ENCODE measurements at regions not wholly inside any gene's neighbourhood (a gene's known extent, or its start where the extent isn't known, plus 50 kb on each side); places are given as distances from the start of the nearest gene placed in this dataset.
"Not testable (repeated sequence)": the region's sequence is repeated elsewhere in the genome, so short reads cannot be mapped to it uniquely, and the experiment has no call there.

GRCh38 chr13:68550330-68550729, 1320.2 kb upstream of the PCDH9 start:
- Histone ChIP-seq H3K4ac (ENCODE audit: low read length) (no peak overlapping the region), H4K91ac (ENCODE audit: low read depth, low read length, poor library complexity) (no peak overlapping the region), H3K27me3 (ENCODE audit: control insufficient read depth in 3 of 3, insufficient read depth in 3 of 3, low read depth in 1 of 3, low read length in 3 of 3) (no peaks in the 10 kb centered on the region), H3K23ac (ENCODE audit: low read depth, low read length, poor library complexity) (no peak overlapping the region), H2BK12ac (ENCODE audit: low read length) (no peak overlapping the region), H3K27ac (replicated peaks; ENCODE audit: low read length) (no peak overlapping the region), H3K14ac (ENCODE audit: low read length) (no peak overlapping the region), H3K36me3 (replicated peaks in 1 of 2; ENCODE audit: control insufficient read depth in 2 of 2, insufficient read depth in 2 of 2, low read length in 2 of 2) (no peaks in the 10 kb centered on the region), H3K9me3 (replicated peaks in 1 of 2; ENCODE audit: control insufficient read depth in 2 of 2, insufficient read depth in 1 of 2, low read depth in 1 of 2, low read length in 2 of 2) (peaks cover 0 to 1% of the 10 kb centered on the region in 2 donors), H3K79me1 (ENCODE audit: low read depth, low read length) (no peaks in the 10 kb centered on the region), H3K4me3 (ENCODE audit: low read length in 2 of 2) (no peak overlapping the region), H2BK5ac (ENCODE audit: low read length) (no peak overlapping the region), H2AK5ac (ENCODE audit: low read depth, low read length) (no peak overlapping the region), H2AFZ (ENCODE audit: low read length) (no peak overlapping the region), H3K9ac (ENCODE audit: low read depth, low read length, poor library complexity) (no peak overlapping the region), H3K4me1 (ENCODE audit: control insufficient read depth in 2 of 2, insufficient read depth in 1 of 2, low read depth in 1 of 2, low read length in 2 of 2) (no peaks in the 10 kb centered on the region), H4K8ac (ENCODE audit: low read depth, low read length) (no peak overlapping the region), H3K18ac (ENCODE audit: low read length) (no peak overlapping the region), H2BK15ac (ENCODE audit: low read length) (no peak overlapping the region), H3K4me2 (ENCODE audit: insufficient read depth, low read length, poor library complexity, severe bottlenecking) (no peak overlapping the region), H2BK120ac (ENCODE audit: low read depth, low read length) (no peak overlapping the region)
- no CpG with 5 or more reads among the region's 1 CpG for WGBS, 2 donors (ENCODE audit: extremely low coverage in 2 of 2, insufficient read length in 2 of 2, insufficient replicate concordance in 1 of 2)
- DNase-seq (ENCODE audit: low spot score) = no peak

- H3K36me3 ChIP-seq (replicated peaks in 1 of 2; ENCODE audit: control insufficient read depth in 2 of 2, insufficient read depth in 2 of 2, low read length in 2 of 2) = no peaks in the 10 kb centered on the region
- no CpG with 5 or more reads among the region's 2 CpGs for WGBS, 2 donors (ENCODE audit: extremely low coverage in 2 of 2, insufficient read length in 2 of 2, insufficient replicate concordance in 1 of 2)
Measured at GRCh38 chr13:68540244-68540643, 1310.1 kb upstream of the PCDH9 start.

GRCh38 chr13:68535329-68535728, 1305.2 kb upstream of the PCDH9 start:
- no peak overlapping the region for H2AK5ac ChIP-seq (ENCODE audit: low read depth, low read length)
- H3K9me3 ChIP-seq (replicated peaks in 1 of 2; ENCODE audit: control insufficient read depth in 2 of 2, insufficient read depth in 1 of 2, low read depth in 1 of 2, low read length in 2 of 2) = no peaks in the 10 kb centered on the region
- no peak overlapping the region for H4K91ac ChIP-seq (ENCODE audit: low read depth, low read length, poor library complexity)
- H3K18ac ChIP-seq (ENCODE audit: low read length) = no peak overlapping the region
- H4K8ac ChIP-seq (ENCODE audit: low read depth, low read length) = no peak overlapping the region
- H3K9ac ChIP-seq (ENCODE audit: low read depth, low read length, poor library complexity) = no peak overlapping the region
- H2BK15ac ChIP-seq (ENCODE audit: low read length) = no peak overlapping the region
- H3K27me3 ChIP-seq (ENCODE audit: control insufficient read depth in 3 of 3, insufficient read depth in 3 of 3, low read depth in 1 of 3, low read length in 3 of 3) = no peaks in the 10 kb centered on the region
- H3K36me3 ChIP-seq (replicated peaks in 1 of 2; ENCODE audit: control insufficient read depth in 2 of 2, insufficient read depth in 2 of 2, low read length in 2 of 2) = no peaks in the 10 kb centered on the region
- no peak overlapping the region for H3K14ac ChIP-seq (ENCODE audit: low read length)
- H2AFZ ChIP-seq (ENCODE audit: low read length) = peak overlapping the region; percentile 17
- H3K4ac ChIP-seq (ENCODE audit: low read length) = no peak overlapping the region
- H2BK5ac ChIP-seq (ENCODE audit: low read length) = no peak overlapping the region
- H3K27ac ChIP-seq (replicated peaks; ENCODE audit: low read length) = no peak overlapping the region
- no peaks in the 10 kb centered on the region for H3K79me1 ChIP-seq (ENCODE audit: low read depth, low read length)
- H2BK120ac ChIP-seq (ENCODE audit: low read depth, low read length) = no peak overlapping the region
- no peak overlapping the region for H3K4me3 ChIP-seq (ENCODE audit: low read length in 2 of 2)
- no peak overlapping the region for H2BK12ac ChIP-seq (ENCODE audit: low read length)
- H3K4me2 ChIP-seq (ENCODE audit: insufficient read depth, low read length, poor library complexity, severe bottlenecking) = no peak overlapping the region
- no peaks in the 10 kb centered on the region for H3K4me1 ChIP-seq (ENCODE audit: control insufficient read depth in 2 of 2, insufficient read depth in 1 of 2, low read depth in 1 of 2, low read length in 2 of 2)
- DNase-seq (ENCODE audit: low spot score) = no peak
- no peak overlapping the region for H3K23ac ChIP-seq (ENCODE audit: low read depth, low read length, poor library complexity)
- no CpG with 5 or more reads among the region's 1 CpG for WGBS, 2 donors (ENCODE audit: extremely low coverage in 2 of 2, insufficient read length in 2 of 2, insufficient replicate concordance in 1 of 2)

More at GRCh38 chr13:68540244-68540643, 1310.1 kb upstream of the PCDH9 start:
- Histone ChIP-seq H3K9ac (ENCODE audit: low read depth, low read length, poor library complexity) (no peak overlapping the region), H2AFZ (ENCODE audit: low read length) (no peak overlapping the region), H4K8ac (ENCODE audit: low read depth, low read length) (no peak overlapping the region), H3K27ac (replicated peaks; ENCODE audit: low read length) (no peak overlapping the region), H3K4me1 (ENCODE audit: control insufficient read depth in 2 of 2, insufficient read depth in 1 of 2, low read depth in 1 of 2, low read length in 2 of 2) (no peaks in the 10 kb centered on the region), H3K4me2 (ENCODE audit: insufficient read depth, low read length, poor library complexity, severe bottlenecking) (no peak overlapping the region), H3K4ac (ENCODE audit: low read length) (no peak overlapping the region), H3K79me1 (ENCODE audit: low read depth, low read length) (no peaks in the 10 kb centered on the region), H2BK120ac (ENCODE audit: low read depth, low read length) (no peak overlapping the region), H3K9me3 (replicated peaks in 1 of 2; ENCODE audit: control insufficient read depth in 2 of 2, insufficient read depth in 1 of 2, low read depth in 1 of 2, low read length in 2 of 2) (no peaks in the 10 kb centered on the region), H3K4me3 (ENCODE audit: low read length in 2 of 2) (no peak overlapping the region), H3K14ac (ENCODE audit: low read length) (no peak overlapping the region), H2AK5ac (ENCODE audit: low read depth, low read length) (no peak overlapping the region), H3K23ac (ENCODE audit: low read depth, low read length, poor library complexity) (no peak overlapping the region), H2BK15ac (ENCODE audit: low read length) (no peak overlapping the region), H3K18ac (ENCODE audit: low read length) (no peak overlapping the region), H3K27me3 (ENCODE audit: control insufficient read depth in 3 of 3, insufficient read depth in 3 of 3, low read depth in 1 of 3, low read length in 3 of 3) (no peaks in the 10 kb centered on the region), H4K91ac (ENCODE audit: low read depth, low read length, poor library complexity) (no peak overlapping the region), H2BK5ac (ENCODE audit: low read length) (no peak overlapping the region), H2BK12ac (ENCODE audit: low read length) (no peak overlapping the region)
- no peak for DNase-seq (ENCODE audit: low spot score)

- no CpG with 5 or more reads among the region's 1 CpG for WGBS, 2 donors (ENCODE audit: extremely low coverage in 2 of 2, insufficient read length in 2 of 2, insufficient replicate concordance in 1 of 2)
- not testable (repeated sequence) for H4K8ac ChIP-seq (ENCODE audit: low read depth, low read length); H3K4ac ChIP-seq (ENCODE audit: low read length); H2AFZ ChIP-seq (ENCODE audit: low read length); H2BK5ac ChIP-seq (ENCODE audit: low read length); H2BK120ac ChIP-seq (ENCODE audit: low read depth, low read length); H3K18ac ChIP-seq (ENCODE audit: low read length); H3K4me1 ChIP-seq (ENCODE audit: control insufficient read depth in 2 of 2, insufficient read depth in 1 of 2, low read depth in 1 of 2, low read length in 2 of 2); H3K4me3 ChIP-seq (ENCODE audit: low read length in 2 of 2); H3K27ac ChIP-seq (replicated peaks; ENCODE audit: low read length); H3K4me2 ChIP-seq (ENCODE audit: insufficient read depth, low read length, poor library complexity, severe bottlenecking); H3K9me3 ChIP-seq (replicated peaks in 1 of 2; ENCODE audit: control insufficient read depth in 2 of 2, insufficient read depth in 1 of 2, low read depth in 1 of 2, low read length in 2 of 2); H2BK15ac ChIP-seq (ENCODE audit: low read length); DNase-seq (ENCODE audit: low spot score); H3K9ac ChIP-seq (ENCODE audit: low read depth, low read length, poor library complexity); H3K36me3 ChIP-seq (replicated peaks in 1 of 2; ENCODE audit: control insufficient read depth in 2 of 2, insufficient read depth in 2 of 2, low read length in 2 of 2); H2BK12ac ChIP-seq (ENCODE audit: low read length); H3K79me1 ChIP-seq (ENCODE audit: low read depth, low read length); H3K14ac ChIP-seq (ENCODE audit: low read length); H2AK5ac ChIP-seq (ENCODE audit: low read depth, low read length); H3K23ac ChIP-seq (ENCODE audit: low read depth, low read length, poor library complexity); H3K27me3 ChIP-seq (ENCODE audit: control insufficient read depth in 3 of 3, insufficient read depth in 3 of 3, low read depth in 1 of 3, low read length in 3 of 3); H4K91ac ChIP-seq (ENCODE audit: low read depth, low read length, poor library complexity)
Measured at GRCh38 chr13:68527167-68527566, 1297.0 kb upstream of the PCDH9 start.
